MM.1S (cell line): ENCODE measurements at regions not wholly inside any gene's neighbourhood (a gene's known extent, or its start where the extent isn't known, plus 50 kb on each side); places are given as distances from the start of the nearest gene placed in this dataset.

ENCODE experiments used
- DNase-seq: peaks from one replicate; pipeline ENCODE4 v3.0.0-alpha.2; 2015
- H2AFZ ChIP-seq: fragments of 300-600 bp; sonication (generic); 2 replicates; pipeline ENCODE4 v1.6.0; 2016; ENCODE audit warnings: antibody characterized with exemption, low read length
- H3F3A ChIP-seq: fragments of 300-600 bp; sonication (generic); 2 replicates; pipeline ENCODE4 v1.6.1; 2016; ENCODE audit warnings: mild to moderate bottlenecking, antibody characterized with exemption, low read length, moderate library complexity, mixed read lengths; ENCODE audit not compliant: insufficient read depth
- H3K27ac ChIP-seq: fragments of 300-600 bp; sonication (generic); 2 replicates; pipeline ENCODE4 v1.5.1; 2016; ENCODE audit warnings: mild to moderate bottlenecking, low read length
- H3K27me3 ChIP-seq: fragments of 300-600 bp; sonication (generic); replicated peaks from 2 replicates; pipeline ENCODE4 v1.6.0; 2016; ENCODE audit warnings: low read length; ENCODE audit not compliant: insufficient read depth
- H3K36me3 ChIP-seq: fragments of 300-600 bp; sonication (generic); replicated peaks from 2 replicates; pipeline ENCODE4 v1.6.1; 2016; ENCODE audit warnings: mild to moderate bottlenecking, low read length, mixed read lengths; ENCODE audit not compliant: insufficient read depth
- H3K4me1 ChIP-seq: fragments of 300-600 bp; sonication (generic); 2 replicates; pipeline ENCODE4 v1.6.1; 2016; ENCODE audit warnings: low read length, mixed read lengths
- H3K4me2 ChIP-seq: fragments of 300-600 bp; sonication (generic); 2 replicates; pipeline ENCODE4 v1.6.0; 2016; ENCODE audit warnings: low read depth, low read length
- H3K4me3 ChIP-seq: fragments of 300-600 bp; sonication (generic); 2 replicates; pipeline ENCODE4 v1.5.1; 2016; ENCODE audit warnings: low read length, mixed read lengths
- H3K79me2 ChIP-seq: fragments of 300-600 bp; sonication (generic); 2 replicates; pipeline ENCODE4 v1.6.1; 2016; ENCODE audit warnings: mixed run types, low read length, mixed read lengths
- H3K9ac ChIP-seq: fragments of 300-600 bp; sonication (generic); 2 replicates; pipeline ENCODE4 v1.6.1; 2016; ENCODE audit warnings: low read length, mixed read lengths
- H3K9me2 ChIP-seq: fragments of 300-600 bp; sonication (generic); replicated peaks from 2 replicates; pipeline ENCODE4 v1.6.1; 2016; ENCODE audit warnings: mild to moderate bottlenecking, low read length, mixed read lengths; ENCODE audit not compliant: insufficient read depth
- H3K9me3 ChIP-seq: fragments of 300-600 bp; sonication (generic); replicated peaks from 2 replicates; pipeline ENCODE4 v1.6.1; 2016; ENCODE audit warnings: mild to moderate bottlenecking, low read length, mixed read lengths; ENCODE audit not compliant: insufficient read depth
- H4K20me1 ChIP-seq: fragments of 300-600 bp; sonication (generic); 2 replicates; pipeline ENCODE4 v1.6.1; 2016; ENCODE audit warnings: mild to moderate bottlenecking, low read length, moderate library complexity, mixed read lengths; ENCODE audit not compliant: insufficient read depth
- CTCF ChIP-seq: fragments of 300-600 bp; sonication (generic); IDR thresholded peaks from 2 replicates; pipeline ENCODE4 v1.5.1; 2016; ENCODE audit warnings: antibody characterized with exemption, low read length, mixed read lengths
- EZH2 ChIP-seq: fragments of 300-600 bp; sonication (generic); optimal IDR thresholded peaks from 2 replicates; pipeline ENCODE3; 2017; ENCODE audit warnings: low read depth, mild to moderate bottlenecking, antibody characterized with exemption, low read length, mixed read lengths
- EZH2phosphoT487 ChIP-seq: fragments of 300-600 bp; sonication (generic); IDR thresholded peaks from 2 replicates; pipeline ENCODE4 v1.6.1; 2018; ENCODE audit warnings: antibody characterized with exemption, low read length

- Histone ChIP-seq H3K9ac (no peak overlapping the region), H3K27me3 (no peaks in the 10 kb centered on the region), H3K27ac (no peak overlapping the region), H3K4me2 (no peak overlapping the region), H3K9me3 (no peaks in the 10 kb centered on the region), H3K79me2 (no peaks in the 10 kb centered on the region), H2AFZ (no peak overlapping the region), H3F3A (no peaks in the 10 kb centered on the region), H3K36me3 (no peaks in the 10 kb centered on the region), H3K4me1 (no peaks in the 10 kb centered on the region), H3K4me3 (no peak overlapping the region), H4K20me1 (no peaks in the 10 kb centered on the region), H3K9me2 (no peaks in the 10 kb centered on the region)
- DNase-seq: no peak
- TF ChIP-seq EZH2phosphoT487 (no peak), EZH2 (no peak), CTCF (no peak)
Observed at GRCh38 chr16:54493594-54493993, 207.0 kb upstream of the IRX3 start.

- Histone ChIP-seq H3F3A (no peaks in the 10 kb centered on the region), H3K4me2 (no peak overlapping the region), H3K27me3 (no peaks in the 10 kb centered on the region), H3K4me1 (no peaks in the 10 kb centered on the region), H3K79me2 (no peaks in the 10 kb centered on the region), H3K27ac (no peak overlapping the region), H3K9me3 (no peaks in the 10 kb centered on the region), H3K9ac (no peak overlapping the region), H3K36me3 (no peaks in the 10 kb centered on the region), H2AFZ (no peak overlapping the region), H3K4me3 (no peak overlapping the region), H3K9me2 (no peaks in the 10 kb centered on the region), H4K20me1 (no peaks in the 10 kb centered on the region)
- no peak for DNase-seq
- TF ChIP-seq CTCF: no peak
- no peak for TF ChIP-seq EZH2
- TF ChIP-seq EZH2phosphoT487: no peak
Observed at GRCh38 chr16:54493061-54493460, 206.5 kb upstream of the IRX3 start.

GRCh38 chr16:54490112-54490488, 203.5 kb upstream of the IRX3 start:
- no peaks in the 10 kb centered on the region for H3K36me3 ChIP-seq
- H3K27me3 ChIP-seq: no peaks in the 10 kb centered on the region
- no peaks in the 10 kb centered on the region for H3K9me3 ChIP-seq
- H3K9me2 ChIP-seq: no peaks in the 10 kb centered on the region
- no peaks in the 10 kb centered on the region for H3K79me2 ChIP-seq
- H3K4me1 ChIP-seq: no peaks in the 10 kb centered on the region
- no peak overlapping the region for H2AFZ ChIP-seq
- no peak for TF ChIP-seq EZH2phosphoT487
- no peak for TF ChIP-seq CTCF
- no peak for TF ChIP-seq EZH2
- no peaks in the 10 kb centered on the region for H4K20me1 ChIP-seq
- no peak overlapping the region for H3K4me3 ChIP-seq
- no peak for DNase-seq
- no peak overlapping the region for H3K4me2 ChIP-seq
- H3F3A ChIP-seq: no peaks in the 10 kb centered on the region
- H3K27ac ChIP-seq: no peak overlapping the region
- H3K9ac ChIP-seq: no peak overlapping the region
